Muscle of leg (tissue), 3 donors: ENCODE measurements at regions not wholly inside any gene's neighbourhood (a gene's known extent, or its start where the extent isn't known, plus 50 kb on each side); places are given as distances from the start of the nearest gene placed in this dataset.
"Not testable (repeated sequence)": the region's sequence is repeated elsewhere in the genome, so short reads cannot be mapped to it uniquely, and the experiment has no call there.

ENCODE experiments used
- DNase-seq: peaks from one replicate; pipeline ENCODE4 v3.0.0; 2013
- H3K27ac ChIP-seq: one replicate; pipeline ENCODE4 v1.5.1; 2013; ENCODE audit warnings: mild to moderate bottlenecking, low read length, control low read depth
- H3K27me3 ChIP-seq: one replicate; pipeline ENCODE4 v1.6.1; 2013; ENCODE audit warnings: low read length; ENCODE audit not compliant: control insufficient read depth, insufficient read depth
- H3K36me3 ChIP-seq: one replicate; pipeline ENCODE4 v1.6.1; 2013; ENCODE audit warnings: low read length; ENCODE audit not compliant: control insufficient read depth, insufficient read depth
- H3K4me1 ChIP-seq: one replicate; pipeline ENCODE4 v1.6.1; 2013; ENCODE audit warnings: low read length; ENCODE audit not compliant: control insufficient read depth, insufficient read depth
- H3K4me3 ChIP-seq: one replicate; pipeline ENCODE4 v1.5.1; 2013; ENCODE audit warnings: low read length, control low read depth
- H3K9me3 ChIP-seq: replicated peaks from 2 replicates; pipeline ENCODE4 v1.6.1; 2013; ENCODE audit warnings: low read depth, low read length; ENCODE audit not compliant: control insufficient read depth
- WGBS: methylation state at CpG from one replicate; pipeline ENCODE4 v1.1.5; 2013; ENCODE audit warnings: missing lambda C conversion rate; ENCODE audit not compliant: insufficient coverage; 5-methylcytosine and 5-hydroxymethylcytosine counted together

GRCh38 chr14:105926373-105927095, 400.2 kb downstream of the TMEM121 start:
- H3K36me3 ChIP-seq, result no peaks in the 10 kb centered on the region
- peaks cover 45% of the 10 kb centered on the region for H3K9me3 ChIP-seq
- no peak for DNase-seq
- H3K27me3 ChIP-seq, result no peaks in the 10 kb centered on the region
- H3K4me1 ChIP-seq, result no peaks in the 10 kb centered on the region
- 90% methylated on average over 12 of the region's 18 CpGs for WGBS
- H3K27ac ChIP-seq, result no peak overlapping the region
- H3K4me3 ChIP-seq, result no peak overlapping the region

- peaks cover 40% of the 10 kb centered on the region for H3K9me3 ChIP-seq
- H3K36me3 ChIP-seq, result no peaks in the 10 kb centered on the region
- no peak overlapping the region for H3K27ac ChIP-seq
- no peak for DNase-seq
- no peak overlapping the region for H3K4me3 ChIP-seq
- H3K4me1 ChIP-seq, result no peaks in the 10 kb centered on the region
- no peaks in the 10 kb centered on the region for H3K27me3 ChIP-seq
- 86% methylated on average over 25 of the region's 25 CpGs for WGBS
Observed at GRCh38 chr14:105927096-105928060, 401.0 kb downstream of the TMEM121 start.

GRCh38 chr14:105928171-105929111, 402.1 kb downstream of the TMEM121 start:
- not testable (repeated sequence) for H3K4me1 ChIP-seq, H3K36me3 ChIP-seq, H3K27ac ChIP-seq, H3K4me3 ChIP-seq, H3K27me3 ChIP-seq, DNase-seq
- peaks cover 38% of the 10 kb centered on the region for H3K9me3 ChIP-seq
- 77% methylated on average over 10 of the region's 23 CpGs for WGBS

GRCh38 chr14:105929327-105930081, 403.1 kb downstream of the TMEM121 start:
- Histone ChIP-seq H3K27me3 (no peaks in the 10 kb centered on the region), H3K36me3 (no peaks in the 10 kb centered on the region), H3K4me1 (no peaks in the 10 kb centered on the region), H3K9me3 (peaks cover 37% of the 10 kb centered on the region), H3K4me3 (no peak overlapping the region), H3K27ac (no peak overlapping the region)
- WGBS, result 87% methylated on average over 14 of the region's 14 CpGs
- DNase-seq, result no peak

- WGBS, result no CpG with 5 or more reads among the region's 5 CpGs
- no peaks in the 10 kb centered on the region for H3K27me3 ChIP-seq
- H3K36me3 ChIP-seq, result no peaks in the 10 kb centered on the region
- no peak for DNase-seq
- H3K27ac ChIP-seq, result no peak overlapping the region
- no peaks in the 10 kb centered on the region for H3K4me1 ChIP-seq
- no peak overlapping the region for H3K4me3 ChIP-seq
- H3K9me3 ChIP-seq, result peaks cover 35% of the 10 kb centered on the region
Observed at GRCh38 chr14:105930572-105930971, 404.2 kb downstream of the TMEM121 start.

- no peak for DNase-seq
- Histone ChIP-seq H3K4me3 (no peak overlapping the region), H3K27ac (no peak overlapping the region), H3K4me1 (no peaks in the 10 kb centered on the region), H3K9me3 (peaks cover 38% of the 10 kb centered on the region), H3K36me3 (no peaks in the 10 kb centered on the region), H3K27me3 (no peaks in the 10 kb centered on the region)
- 65% methylated on average over 5 of the region's 13 CpGs for WGBS
Observed at GRCh38 chr14:105931808-105932483, 405.6 kb downstream of the TMEM121 start.

GRCh38 chr14:105933238-105933637, 406.9 kb downstream of the TMEM121 start:
- WGBS, result 64% methylated on average over 4 of the region's 7 CpGs
- H3K4me1 ChIP-seq, result no peaks in the 10 kb centered on the region
- no peak for DNase-seq
- no peak overlapping the region for H3K27ac ChIP-seq
- H3K9me3 ChIP-seq, result peaks cover 47% of the 10 kb centered on the region
- H3K27me3 ChIP-seq, result no peaks in the 10 kb centered on the region
- H3K36me3 ChIP-seq, result no peaks in the 10 kb centered on the region
- H3K4me3 ChIP-seq, result no peak overlapping the region

- Histone ChIP-seq H3K27ac (no peak overlapping the region), H3K4me1 (no peaks in the 10 kb centered on the region), H3K27me3 (no peaks in the 10 kb centered on the region), H3K36me3 (no peaks in the 10 kb centered on the region), H3K4me3 (no peak overlapping the region), H3K9me3 (peaks cover 39% of the 10 kb centered on the region)
- DNase-seq, result no peak
- 68% methylated on average over 3 of the region's 3 CpGs for WGBS
Observed at GRCh38 chr14:105935384-105935783, 409.0 kb downstream of the TMEM121 start.
